ENCODE measurements at regions not wholly inside any gene's neighbourhood (a gene's known extent, or its start where the extent isn't known, plus 50 kb on each side); places are given as distances from the start of the nearest gene placed in this dataset.

DNA sequence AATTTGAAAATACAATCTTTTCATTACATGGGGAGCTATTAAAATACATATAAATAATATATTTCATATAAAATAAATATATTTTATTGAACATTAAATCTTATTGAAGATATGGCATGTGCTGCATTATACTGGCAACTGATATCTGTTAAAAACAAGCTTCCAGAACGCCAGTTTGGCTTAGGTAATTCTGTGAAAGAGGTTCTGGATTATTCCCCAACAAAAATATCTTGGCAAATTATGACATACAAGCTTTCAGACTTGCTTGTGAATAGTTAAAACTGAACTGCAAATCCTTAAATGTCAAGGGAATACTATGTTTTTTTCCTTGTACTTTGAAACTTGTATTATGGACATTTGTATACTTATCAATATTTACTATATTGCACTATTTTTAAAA is 210.2 kb upstream of the LCORL start:
- no peaks in the 10 kb centered on the region for H3K27me3 ChIP-seq (replicated peaks; ENCODE audit: insufficient read depth)
- no peak overlapping the region for H3K27ac ChIP-seq
- H3K36me3 ChIP-seq = no peaks in the 10 kb centered on the region
- ATAC-seq (ENCODE audit: insufficient number of reproducible peaks, low FRiP score, low read depth) (no peak), DNase-seq (ENCODE audit: low spot score) (no peak)
- no peaks in the 10 kb centered on the region for H3K4me1 ChIP-seq (ENCODE audit: control insufficient read depth in 1 of 2, low read depth in 2 of 2)
- TF ChIP-seq, protein P1, sequence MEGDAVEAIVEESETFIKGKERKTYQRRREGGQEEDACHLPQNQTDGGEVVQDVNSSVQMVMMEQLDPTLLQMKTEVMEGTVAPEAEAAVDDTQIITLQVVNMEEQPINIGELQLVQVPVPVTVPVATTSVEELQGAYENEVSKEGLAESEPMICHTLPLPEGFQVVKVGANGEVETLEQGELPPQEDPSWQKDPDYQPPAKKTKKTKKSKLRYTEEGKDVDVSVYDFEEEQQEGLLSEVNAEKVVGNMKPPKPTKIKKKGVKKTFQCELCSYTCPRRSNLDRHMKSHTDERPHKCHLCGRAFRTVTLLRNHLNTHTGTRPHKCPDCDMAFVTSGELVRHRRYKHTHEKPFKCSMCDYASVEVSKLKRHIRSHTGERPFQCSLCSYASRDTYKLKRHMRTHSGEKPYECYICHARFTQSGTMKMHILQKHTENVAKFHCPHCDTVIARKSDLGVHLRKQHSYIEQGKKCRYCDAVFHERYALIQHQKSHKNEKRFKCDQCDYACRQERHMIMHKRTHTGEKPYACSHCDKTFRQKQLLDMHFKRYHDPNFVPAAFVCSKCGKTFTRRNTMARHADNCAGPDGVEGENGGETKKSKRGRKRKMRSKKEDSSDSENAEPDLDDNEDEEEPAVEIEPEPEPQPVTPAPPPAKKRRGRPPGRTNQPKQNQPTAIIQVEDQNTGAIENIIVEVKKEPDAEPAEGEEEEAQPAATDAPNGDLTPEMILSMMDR (IDR thresholded peaks at IDR 0.05) = no peak
- H3K9me3 ChIP-seq = no peaks in the 10 kb centered on the region
- no peak overlapping the region for H3K4me3 ChIP-seq

DNA sequence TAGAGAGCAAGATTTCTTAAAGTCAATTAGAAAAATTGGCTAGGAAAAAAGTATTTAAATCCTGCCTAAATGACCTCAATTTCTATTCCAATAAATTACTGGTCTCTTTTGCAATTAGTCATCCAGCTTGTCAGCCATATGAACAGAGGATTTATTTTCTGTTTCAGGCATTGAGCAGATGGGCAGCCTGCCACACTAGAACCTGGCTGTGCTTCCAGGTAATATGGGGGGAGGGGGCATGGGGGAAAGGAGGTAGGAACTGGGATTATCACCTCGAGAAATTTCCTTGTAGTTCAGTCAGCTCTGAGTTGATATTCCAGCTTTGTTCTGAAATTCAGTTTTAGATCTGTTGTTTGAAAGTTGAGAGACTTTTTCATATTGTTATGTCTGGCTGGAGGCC is 206.3 kb upstream of the LCORL start:
- Histone ChIP-seq H3K4me3 (no peak overlapping the region), H3K9me3 (no peaks in the 10 kb centered on the region), H3K27me3 (replicated peaks; ENCODE audit: insufficient read depth) (no peaks in the 10 kb centered on the region), H3K36me3 (no peaks in the 10 kb centered on the region), H3K4me1 (ENCODE audit: control insufficient read depth in 1 of 2, low read depth in 2 of 2) (no peaks in the 10 kb centered on the region), H3K27ac (no peak overlapping the region)
- ATAC-seq (ENCODE audit: insufficient number of reproducible peaks, low FRiP score, low read depth) (no peak), DNase-seq (ENCODE audit: low spot score) (no peak)
- TF ChIP-seq, protein P1 (IDR thresholded peaks at IDR 0.05) = no peak

DNA sequence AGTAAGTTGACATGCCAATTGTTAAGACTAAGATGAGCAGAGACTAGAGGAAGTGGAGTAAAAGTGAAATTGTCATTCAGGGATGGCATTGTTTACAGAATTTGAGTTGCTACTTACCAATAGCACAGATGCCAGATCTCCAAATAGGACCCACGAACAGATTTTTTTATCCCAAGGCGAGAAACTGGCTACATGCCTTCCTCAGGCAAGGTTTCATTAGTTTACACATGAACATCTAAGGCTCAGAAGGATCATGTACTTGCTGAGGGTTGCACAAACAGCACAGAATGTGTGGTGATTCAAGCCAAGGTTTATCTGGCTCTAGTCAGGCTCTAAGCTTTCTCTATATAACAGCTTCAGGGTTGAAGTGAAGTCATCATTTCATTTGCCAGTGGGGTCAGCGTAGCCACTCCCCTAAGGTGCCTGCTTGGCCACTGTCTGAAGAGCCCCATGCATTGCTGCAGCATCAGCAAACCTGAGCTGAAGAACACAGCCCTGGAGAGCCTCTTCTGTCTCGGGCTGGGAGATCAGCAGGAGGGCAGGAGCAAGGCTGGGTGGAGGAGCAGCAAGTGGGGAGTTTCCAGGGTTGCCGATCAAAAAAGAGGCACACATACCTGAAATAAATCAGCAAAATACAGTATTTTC is 193.0 kb upstream of the LCORL start:
- Histone ChIP-seq H3K4me1 (ENCODE audit: control insufficient read depth in 1 of 2, low read depth in 2 of 2) (no peaks in the 10 kb centered on the region), H3K27me3 (replicated peaks; ENCODE audit: insufficient read depth) (no peaks in the 10 kb centered on the region), H3K36me3 (no peaks in the 10 kb centered on the region), H3K9me3 (no peaks in the 10 kb centered on the region), H3K4me3 (no peak overlapping the region), H3K27ac (no peak overlapping the region)
- TF ChIP-seq, protein P1 (IDR thresholded peaks at IDR 0.05) = no peak
- ATAC-seq (ENCODE audit: insufficient number of reproducible peaks, low FRiP score, low read depth) = no peak
- DNase-seq (ENCODE audit: low spot score) = no peak

DNA sequence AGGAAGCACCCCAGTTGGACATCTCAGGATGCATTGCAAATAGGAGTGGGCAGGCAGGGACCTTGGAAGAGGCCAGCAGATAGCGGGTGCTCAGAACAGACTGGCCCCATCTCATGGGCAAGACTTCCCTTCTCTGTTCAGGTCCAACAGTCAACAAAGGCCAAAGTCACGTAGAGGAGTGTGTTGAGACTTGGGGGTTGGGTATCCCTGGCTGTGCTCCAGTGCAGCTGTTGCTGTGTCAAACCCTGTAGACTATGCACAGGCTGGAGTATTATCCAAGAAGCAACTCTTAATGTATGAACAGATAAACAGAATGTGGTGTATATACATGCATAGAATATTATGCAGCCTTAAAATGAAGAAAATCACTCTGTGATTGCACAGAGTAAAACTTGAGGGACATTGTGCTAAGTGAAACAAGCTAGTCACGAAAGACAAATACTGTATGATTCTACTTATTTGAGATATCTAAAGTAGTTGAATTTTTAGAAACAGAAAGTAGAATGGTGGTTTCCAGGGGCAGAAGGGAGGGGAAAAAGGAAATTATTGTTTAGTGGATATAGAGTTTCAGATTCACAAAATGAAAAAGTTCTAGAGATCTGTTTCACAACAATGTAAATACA is 192.1 kb upstream of the LCORL start:
- no peaks in the 10 kb centered on the region for H3K36me3 ChIP-seq
- no peak for ATAC-seq (ENCODE audit: insufficient number of reproducible peaks, low FRiP score, low read depth)

DNA sequence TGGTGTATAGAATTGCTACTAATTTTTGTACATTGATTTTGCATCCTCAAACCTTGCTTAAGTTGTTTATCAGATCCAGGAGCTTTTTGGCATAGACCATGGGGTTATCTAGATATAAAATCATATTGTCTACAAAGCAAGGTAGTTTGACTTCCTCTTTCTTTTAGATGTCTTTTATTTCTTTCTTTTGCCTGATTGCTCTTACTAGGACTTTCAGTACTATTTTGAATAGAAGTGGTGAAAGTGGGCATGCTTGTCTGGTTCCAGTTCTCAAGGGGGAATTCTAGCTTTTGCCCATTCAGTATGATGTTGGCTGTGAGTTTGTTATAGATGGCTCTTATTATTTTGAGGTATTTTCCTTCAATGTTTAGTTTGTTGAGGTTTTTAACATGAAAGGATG is 187.9 kb upstream of the LCORL start:
- no peak for DNase-seq (ENCODE audit: low spot score)
- Histone ChIP-seq H3K27me3 (replicated peaks; ENCODE audit: insufficient read depth) (no peaks in the 10 kb centered on the region), H3K36me3 (no peaks in the 10 kb centered on the region), H3K4me3 (no peak overlapping the region), H3K9me3 (no peaks in the 10 kb centered on the region), H3K4me1 (ENCODE audit: control insufficient read depth in 1 of 2, low read depth in 2 of 2) (no peaks in the 10 kb centered on the region), H3K27ac (no peak overlapping the region)
- no peak for ATAC-seq (ENCODE audit: insufficient number of reproducible peaks, low FRiP score, low read depth)
- TF ChIP-seq, protein P1 (IDR thresholded peaks at IDR 0.05) = no peak

More for the DNA sequence above, 192.1 kb upstream of the LCORL start:
- no peaks in the 10 kb centered on the region for H3K9me3 ChIP-seq
- H3K4me1 ChIP-seq (ENCODE audit: control insufficient read depth in 1 of 2, low read depth in 2 of 2) = no peaks in the 10 kb centered on the region
- no peak overlapping the region for H3K27ac ChIP-seq
- H3K4me3 ChIP-seq = no peak overlapping the region
- DNase-seq (ENCODE audit: low spot score) = no peak
- H3K27me3 ChIP-seq (replicated peaks; ENCODE audit: insufficient read depth) = no peaks in the 10 kb centered on the region
- TF ChIP-seq, protein P1 (IDR thresholded peaks at IDR 0.05) = no peak
